GM18517 (cell line): ENCODE measurements at regions not wholly inside any gene's neighbourhood (a gene's known extent, or its start where the extent isn't known, plus 50 kb on each side); places are given as distances from the start of the nearest gene placed in this dataset.
"Not testable (repeated sequence)": the region's sequence is repeated elsewhere in the genome, so short reads cannot be mapped to it uniquely, and the experiment has no call there.

Experiments used
- ATAC-seq: cut with Tn5 transposase; IDR thresholded peaks from one replicate; pipeline ENCODE4 v1.9.1; 2021; ENCODE audit warnings: mild to moderate bottlenecking, moderate library complexity; ENCODE audit not compliant: unreplicated experiment

GRCh38 chr7:69534461-69535041 is 63.7 kb upstream of the AUTS2 start:
- no peak for ATAC-seq

- no peak for ATAC-seq
These were observed 60.6 kb upstream of the AUTS2 start for GRCh38 chr7:69537691-69538090.

- no peak for ATAC-seq
These were observed 58.7 kb upstream of the AUTS2 start for GRCh38 chr7:69539531-69539930.

- no peak for ATAC-seq
These were observed 58.0 kb upstream of the AUTS2 start for GRCh38 chr7:69540287-69540686.

- ATAC-seq, result not testable (repeated sequence)
These were observed 56.4 kb upstream of the AUTS2 start for GRCh38 chr7:69541779-69542432.

- ATAC-seq, result no peak
These were observed 53.1 kb upstream of the AUTS2 start for GRCh38 chr7:69545175-69545574.
